Suprapubic skin (tissue), 3 donors: ENCODE measurements at regions not wholly inside any gene's neighbourhood (a gene's known extent, or its start where the extent isn't known, plus 50 kb on each side); places are given as distances from the start of the nearest gene placed in this dataset.

ENCODE experiments used
- EP300 ChIP-seq: sonication (generic); formaldehyde crosslinking; IDR thresholded peaks from one replicate; pipeline ENCODE4 v1.6.1; 2017; ENCODE audit warnings: antibody characterized with exemption
- POLR2A ChIP-seq, 2 donors: fragments of 450-650 bp; IDR thresholded peaks; one replicate each; pipeline ENCODE4 v1.6.1; 2017; ENCODE audit warnings: antibody characterized with exemption in 2 of 2, mild to moderate bottlenecking in 2 of 2, moderate library complexity in 2 of 2
- TF ChIP-seq, protein P1 (sequence below), 2 donors: fragments of 200-600 bp in 1 of 2; fragments of 450-650 bp in 1 of 2; sonication (generic) in 1 of 2; IDR thresholded peaks; one replicate each; pipeline ENCODE4 v1.5.1; 2016 to 2019; ENCODE audit warnings: antibody characterized with exemption in 2 of 2, mild to moderate bottlenecking in 1 of 2, moderate library complexity in 1 of 2

DNA sequence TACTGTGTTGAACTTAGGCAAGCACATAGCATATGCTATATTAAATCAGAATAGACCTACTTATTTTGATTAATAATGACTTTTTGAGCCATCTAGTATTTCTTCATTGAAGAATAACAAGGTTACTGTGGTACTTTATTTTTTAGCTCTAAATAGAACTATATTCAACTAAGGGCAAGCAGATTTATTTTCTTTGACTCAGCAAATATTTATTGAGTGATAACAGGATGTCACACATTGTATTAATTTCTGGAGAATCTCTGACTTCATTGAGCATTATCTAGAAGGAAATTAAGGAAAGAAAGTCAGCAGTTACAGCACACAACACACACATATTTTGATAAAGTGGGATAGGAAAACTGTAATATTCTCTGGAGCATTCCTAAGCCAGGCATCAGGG is 407.4 kb downstream of the CD109 start:
- TF ChIP-seq, protein P1, sequence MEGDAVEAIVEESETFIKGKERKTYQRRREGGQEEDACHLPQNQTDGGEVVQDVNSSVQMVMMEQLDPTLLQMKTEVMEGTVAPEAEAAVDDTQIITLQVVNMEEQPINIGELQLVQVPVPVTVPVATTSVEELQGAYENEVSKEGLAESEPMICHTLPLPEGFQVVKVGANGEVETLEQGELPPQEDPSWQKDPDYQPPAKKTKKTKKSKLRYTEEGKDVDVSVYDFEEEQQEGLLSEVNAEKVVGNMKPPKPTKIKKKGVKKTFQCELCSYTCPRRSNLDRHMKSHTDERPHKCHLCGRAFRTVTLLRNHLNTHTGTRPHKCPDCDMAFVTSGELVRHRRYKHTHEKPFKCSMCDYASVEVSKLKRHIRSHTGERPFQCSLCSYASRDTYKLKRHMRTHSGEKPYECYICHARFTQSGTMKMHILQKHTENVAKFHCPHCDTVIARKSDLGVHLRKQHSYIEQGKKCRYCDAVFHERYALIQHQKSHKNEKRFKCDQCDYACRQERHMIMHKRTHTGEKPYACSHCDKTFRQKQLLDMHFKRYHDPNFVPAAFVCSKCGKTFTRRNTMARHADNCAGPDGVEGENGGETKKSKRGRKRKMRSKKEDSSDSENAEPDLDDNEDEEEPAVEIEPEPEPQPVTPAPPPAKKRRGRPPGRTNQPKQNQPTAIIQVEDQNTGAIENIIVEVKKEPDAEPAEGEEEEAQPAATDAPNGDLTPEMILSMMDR (IDR thresholded peaks at IDR 0.05), result no peak
- TF ChIP-seq EP300 (no peak), POLR2A (IDR thresholded peaks at IDR 0.05) (no peak)
